AG04450 (cell line): ENCODE measurements at regions not wholly inside any gene's neighbourhood (a gene's known extent, or its start where the extent isn't known, plus 50 kb on each side); places are given as distances from the start of the nearest gene placed in this dataset.

Source experiments
- CTCF ChIA-PET: fragments of 300-600, 350-600 bp; formaldehyde crosslinking; extraction: SDS; loops from one replicate; lab custom pipeline; 2022; ENCODE audit warnings: antibody characterized with exemption, inconsistent platforms; lab: Charles Lee
- POLR2A ChIA-PET: fragments of 350-600 bp; formaldehyde crosslinking; extraction: SDS; loops from one replicate; lab custom pipeline; 2021; ENCODE audit warnings: antibody characterized with exemption, inconsistent platforms; lab: Yijun Ruan, JAX
- DNase-seq: peaks from one replicate; pipeline ENCODE4 v3.0.0-alpha.2; 2011; ENCODE audit warnings: low read depth, low spot score
- H3K27ac ChIP-seq: one replicate; pipeline ENCODE4 v1.5.1; 2012; ENCODE audit warnings: low read depth, low read length, control low read depth
- H3K27me3 ChIP-seq: one replicate; pipeline ENCODE4 v1.6.0; 2012; ENCODE audit warnings: low read length; ENCODE audit not compliant: control insufficient read depth, insufficient read depth
- H3K4me3 ChIP-seq: 2 replicates; pipeline ENCODE4 v1.5.1; 2011; ENCODE audit warnings: mild to moderate bottlenecking, low read depth, low read length, control low read depth
- H3K9me3 ChIP-seq: 2 replicates; pipeline ENCODE4 v1.5.1; 2012; ENCODE audit warnings: low read length; ENCODE audit not compliant: control insufficient read depth, insufficient read depth
- CTCF ChIP-seq: IDR thresholded peaks from 2 replicates; pipeline ENCODE4 v1.5.1; 2011; ENCODE audit warnings: low read depth, low read length, control low read depth, inconsistent platforms

DNA sequence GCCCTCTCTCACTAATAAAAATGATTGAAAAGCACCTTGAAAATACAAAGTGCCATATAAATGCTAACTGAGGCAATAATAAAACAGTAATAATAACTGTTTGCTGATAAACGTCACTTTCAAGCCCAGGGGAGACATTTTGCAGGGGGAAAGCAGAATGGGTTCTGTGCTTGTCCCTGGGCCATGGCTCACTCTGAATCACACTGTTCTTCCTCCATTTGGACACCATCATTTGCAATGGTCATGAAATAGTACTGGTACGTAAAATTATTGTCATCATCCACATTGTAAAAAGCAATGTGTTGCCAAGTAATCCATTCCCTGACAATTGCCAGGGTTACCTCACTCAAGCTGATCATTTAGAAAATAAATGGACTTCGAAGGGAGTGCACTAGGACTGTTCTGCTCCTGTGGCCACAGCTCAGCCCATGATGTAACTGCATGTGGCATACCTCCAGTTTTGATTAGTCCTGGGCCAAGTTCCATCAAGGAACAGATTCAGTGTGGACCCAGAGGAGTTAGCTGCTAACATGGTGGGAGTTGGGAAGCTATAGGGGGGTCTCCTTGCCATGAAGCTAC is 508.8 kb upstream of the CELF4 start:
- peaks cover 15% of the 10 kb centered on the region for H3K9me3 ChIP-seq
- no peak overlapping the region for H3K27ac ChIP-seq
- no peaks in the 10 kb centered on the region for H3K27me3 ChIP-seq
- no peak for DNase-seq
- ChIA-PET CTCF (no interaction called here), POLR2A (no interaction called here)
- H3K4me3 ChIP-seq: no peak overlapping the region
- no peak for TF ChIP-seq CTCF

DNA sequence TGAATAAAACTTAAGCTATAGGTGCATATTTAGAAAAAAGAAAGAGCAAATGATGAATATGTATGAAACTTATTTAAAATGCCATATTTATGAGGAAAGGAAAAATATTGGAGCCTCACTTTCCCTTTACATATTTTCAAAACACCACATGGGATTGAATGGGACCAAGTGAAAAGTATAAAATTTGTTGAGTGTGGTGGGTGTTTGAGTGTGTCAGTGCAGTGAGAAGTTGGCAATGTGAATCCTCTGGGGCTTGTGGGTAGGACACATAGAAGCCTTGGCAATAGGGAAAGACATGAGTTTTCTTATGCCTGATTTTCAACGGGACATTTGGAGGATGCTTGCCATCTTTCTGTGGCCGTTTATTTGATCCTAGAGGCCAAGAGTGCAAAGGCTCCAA is 502.2 kb upstream of the CELF4 start:
- no peak for TF ChIP-seq CTCF
- POLR2A ChIA-PET: no interaction called here

GRCh38 chr18:38067086-38067485 is 501.5 kb upstream of the CELF4 start:
- H3K4me3 ChIP-seq: no peak overlapping the region
- ChIA-PET CTCF (no interaction called here), POLR2A (no interaction called here)
- TF ChIP-seq CTCF: no peak
- peaks cover 9% of the 10 kb centered on the region; the same call in 1 of the 2 replicates for H3K9me3 ChIP-seq
- H3K27me3 ChIP-seq: no peaks in the 10 kb centered on the region
- DNase-seq: no peak
- no peak overlapping the region for H3K27ac ChIP-seq

More for the DNA sequence above, 502.2 kb upstream of the CELF4 start:
- CTCF ChIA-PET: no interaction called here
- no peaks in the 10 kb centered on the region for H3K27me3 ChIP-seq
- no peak overlapping the region for H3K27ac ChIP-seq
- DNase-seq: no peak
- peaks cover 9% of the 10 kb centered on the region; the same call in 1 of the 2 replicates for H3K9me3 ChIP-seq
- no peak overlapping the region for H3K4me3 ChIP-seq

- H3K27me3 ChIP-seq: no peaks in the 10 kb centered on the region
- DNase-seq: no peak
- no peak for TF ChIP-seq CTCF
- no peak overlapping the region for H3K4me3 ChIP-seq
- no peak overlapping the region for H3K27ac ChIP-seq
- peaks cover 4% of the 10 kb centered on the region; the same call in 1 of the 2 replicates for H3K9me3 ChIP-seq
- CTCF ChIA-PET: no interaction called here
- POLR2A ChIA-PET: no interaction called here
Observed at GRCh38 chr18:38052879-38053590, 487.4 kb upstream of the CELF4 start.

DNA sequence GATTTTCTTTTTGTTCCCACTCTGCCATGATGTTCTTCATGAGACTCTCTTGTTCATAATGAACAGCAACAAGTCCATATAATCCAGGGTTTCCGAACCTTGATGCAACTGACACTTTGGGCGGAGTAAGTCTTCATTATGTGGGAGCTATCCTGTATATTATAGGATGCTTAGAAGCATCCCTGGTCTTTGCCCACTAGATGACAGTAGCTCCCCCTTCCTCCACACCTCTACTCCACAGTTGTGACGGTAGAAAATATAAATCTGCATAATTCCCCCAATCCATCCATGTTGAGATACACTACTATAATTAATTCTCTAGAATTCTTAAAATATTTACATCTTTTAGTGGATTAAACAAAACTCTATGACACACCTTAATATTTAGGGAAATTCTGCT is 482.2 kb upstream of the CELF4 start:
- no peak for TF ChIP-seq CTCF
- no peak for DNase-seq
- CTCF ChIA-PET: no interaction called here
- no peaks in the 10 kb centered on the region for H3K27me3 ChIP-seq
- no peak overlapping the region for H3K4me3 ChIP-seq
- H3K27ac ChIP-seq: no peak overlapping the region
- POLR2A ChIA-PET: no interaction called here
- peaks cover 14% of the 10 kb centered on the region for H3K9me3 ChIP-seq
